NCI-H446 treated with DMSO at 0.1 percent for 48 hours (cell line): ENCODE measurements at regions not wholly inside any gene's neighbourhood (a gene's known extent, or its start where the extent isn't known, plus 50 kb on each side); places are given as distances from the start of the nearest gene placed in this dataset.

Experiments
- DNase-seq: peaks from one replicate; lab custom pipeline; 2025; lab: John Stamatoyannopoulos, UW

GRCh38 chr2:145095641-145096435 lies 575.9 kb upstream of the ZEB2 start:
- DNase-seq: no peak

GRCh38 chr2:145094370-145094769 lies 574.5 kb upstream of the ZEB2 start:
- DNase-seq: no peak

- no peak for DNase-seq
Measured at GRCh38 chr2:145091967-145092366, 572.0 kb upstream of the ZEB2 start.

GRCh38 chr2:145090841-145091761 lies 571.2 kb upstream of the ZEB2 start:
- DNase-seq: no peak

- no peak for DNase-seq
Measured at GRCh38 chr2:145088756-145089155, 568.8 kb upstream of the ZEB2 start.

- no peak for DNase-seq
Measured at GRCh38 chr2:145086910-145087309, 567.0 kb upstream of the ZEB2 start.

DNA sequence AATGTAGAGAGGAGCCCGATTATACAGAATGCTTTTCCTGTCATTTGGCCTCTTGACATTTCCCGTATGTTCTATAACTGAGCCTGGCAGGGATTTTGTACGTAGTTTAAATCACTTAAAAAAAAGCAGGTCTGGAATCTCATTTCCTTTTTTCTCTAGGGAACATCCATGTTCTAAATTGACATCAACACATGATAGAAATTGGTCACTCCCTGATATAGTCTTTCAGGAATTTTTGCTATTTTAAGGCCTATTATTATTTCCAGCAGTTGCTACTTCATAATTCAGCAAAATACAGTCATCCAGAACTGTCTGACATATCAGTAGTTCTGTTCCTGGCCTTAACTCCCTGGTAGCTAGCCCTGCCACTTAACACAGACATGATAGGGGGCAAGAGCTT lies 565.7 kb upstream of the ZEB2 start:
- no peak for DNase-seq

DNA sequence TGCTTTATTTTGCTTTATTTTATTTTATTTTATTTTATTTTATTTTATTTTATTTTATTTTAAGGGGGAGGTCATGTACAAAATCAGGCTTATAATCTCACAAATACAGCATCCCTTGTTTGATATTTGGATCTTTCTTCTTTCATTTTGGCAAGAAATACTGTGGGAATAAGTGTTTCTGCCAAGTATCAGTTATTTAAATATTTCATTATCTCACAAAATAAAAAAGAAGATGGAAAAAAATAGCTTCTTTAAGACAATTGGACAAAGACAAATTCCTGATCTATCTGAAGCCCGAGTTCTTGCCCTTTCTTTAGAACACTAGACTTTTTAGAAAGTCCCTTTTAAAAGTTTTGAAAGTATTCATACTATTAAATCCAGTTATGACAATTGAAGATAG lies 560.5 kb upstream of the ZEB2 start:
- DNase-seq: no peak

DNA sequence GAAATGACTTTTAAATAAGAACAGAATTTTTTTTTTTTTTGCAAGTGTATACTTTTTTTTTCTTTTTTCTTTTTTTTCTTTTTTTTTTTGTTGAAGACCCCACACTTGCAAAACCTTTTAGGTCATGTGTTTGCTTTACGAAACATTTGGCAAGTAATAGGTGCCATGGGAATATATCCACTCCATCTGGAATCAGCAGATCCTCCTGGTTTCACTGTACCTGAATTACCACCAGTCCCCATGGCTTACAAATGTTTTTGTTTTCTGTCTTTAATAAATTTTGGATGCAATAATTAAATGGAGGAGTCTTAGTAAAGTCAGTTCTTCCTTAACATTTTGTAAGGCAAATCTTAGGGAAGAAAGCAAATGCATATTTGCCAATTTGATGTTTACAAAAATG lies 559.7 kb upstream of the ZEB2 start:
- DNase-seq: no peak

- DNase-seq: no peak
Measured at GRCh38 chr2:145078923-145079322, 559.0 kb upstream of the ZEB2 start.

- no peak for DNase-seq
Measured at GRCh38 chr2:145076085-145076484, 556.2 kb upstream of the ZEB2 start.

DNA sequence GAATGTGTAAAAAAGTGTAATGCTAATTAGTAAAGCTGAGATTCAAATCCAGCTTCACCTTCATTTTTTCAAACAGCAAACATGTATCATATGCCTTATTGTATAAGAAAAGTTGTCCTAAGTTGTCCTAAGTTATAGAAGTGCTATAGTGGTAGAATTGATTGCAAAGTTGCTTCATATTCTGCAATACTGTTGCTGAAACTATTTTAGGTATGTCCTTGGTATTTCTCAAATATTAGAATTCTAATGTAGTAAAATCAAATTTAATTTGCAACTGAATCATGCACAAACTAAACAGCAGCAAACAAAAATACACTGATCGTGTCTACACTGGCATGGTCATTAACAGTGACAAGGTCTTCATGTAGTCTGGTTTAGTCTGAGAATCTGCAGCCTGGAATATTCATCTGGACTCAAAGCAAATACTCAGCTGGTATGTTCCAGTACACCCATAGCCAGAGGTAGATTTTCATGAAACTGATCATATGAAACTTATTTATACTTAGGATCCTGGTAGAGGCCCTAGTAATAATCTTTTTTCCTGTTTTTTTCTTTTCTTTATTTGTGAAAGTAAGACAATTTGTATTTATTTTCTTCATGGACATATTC lies 555.6 kb upstream of the ZEB2 start:
- DNase-seq: no peak

GRCh38 chr2:145070703-145071102 lies 550.8 kb upstream of the ZEB2 start:
- DNase-seq: no peak

- no peak for DNase-seq
Measured at GRCh38 chr2:145068509-145068908, 548.6 kb upstream of the ZEB2 start.

GRCh38 chr2:145067549-145068030 lies 547.7 kb upstream of the ZEB2 start:
- no peak for DNase-seq

GRCh38 chr2:145066856-145067548 lies 547.1 kb upstream of the ZEB2 start:
- DNase-seq: no peak

DNA sequence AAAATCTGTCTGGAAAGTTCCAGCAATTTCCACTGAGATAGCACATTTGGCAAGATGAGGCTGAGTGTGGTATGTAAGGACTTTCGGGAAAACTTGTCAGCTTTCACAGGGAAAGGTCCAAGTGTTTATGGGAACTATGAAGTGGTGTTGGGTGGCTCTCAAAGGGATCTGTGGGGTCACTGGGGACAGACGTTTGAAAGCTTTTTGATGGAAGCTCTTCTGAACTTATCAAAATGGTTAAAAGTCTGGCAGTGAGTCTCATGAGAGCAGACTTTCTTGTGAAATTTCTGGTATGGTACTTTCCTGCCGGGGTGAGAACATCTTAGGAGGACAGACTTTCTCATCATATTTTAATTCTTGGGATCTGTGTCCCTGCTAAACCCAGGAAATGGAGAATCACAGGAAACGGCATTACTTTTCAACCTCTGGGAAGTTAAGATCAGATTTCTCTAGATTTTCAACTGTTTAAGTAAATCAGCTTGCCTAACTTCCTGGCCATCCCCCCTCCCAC lies 546.3 kb upstream of the ZEB2 start:
- no peak for DNase-seq

DNA sequence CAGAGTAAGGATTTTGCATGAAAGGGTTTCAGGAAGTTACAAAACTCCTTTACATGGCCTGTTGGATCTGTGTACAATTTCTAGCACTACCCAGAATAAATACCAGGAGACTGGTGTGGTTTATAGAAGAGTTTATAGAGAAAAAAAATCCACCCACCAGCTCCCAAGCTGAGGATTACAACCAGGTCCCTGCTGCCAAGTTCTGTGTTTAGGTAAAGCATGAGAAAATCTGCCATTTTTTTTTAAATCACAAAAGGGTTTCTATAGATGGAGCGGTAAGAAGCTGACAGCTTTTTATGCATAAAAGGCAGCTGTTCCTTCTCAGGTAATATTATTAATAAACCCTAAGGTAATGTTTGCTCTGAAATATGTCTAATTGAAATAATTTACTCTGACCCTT lies 545.4 kb upstream of the ZEB2 start:
- DNase-seq: no peak

- no peak for DNase-seq
Measured at GRCh38 chr2:145064511-145064910, 544.6 kb upstream of the ZEB2 start.

- no peak for DNase-seq
Measured at GRCh38 chr2:145060876-145061275, 541.0 kb upstream of the ZEB2 start.

DNA sequence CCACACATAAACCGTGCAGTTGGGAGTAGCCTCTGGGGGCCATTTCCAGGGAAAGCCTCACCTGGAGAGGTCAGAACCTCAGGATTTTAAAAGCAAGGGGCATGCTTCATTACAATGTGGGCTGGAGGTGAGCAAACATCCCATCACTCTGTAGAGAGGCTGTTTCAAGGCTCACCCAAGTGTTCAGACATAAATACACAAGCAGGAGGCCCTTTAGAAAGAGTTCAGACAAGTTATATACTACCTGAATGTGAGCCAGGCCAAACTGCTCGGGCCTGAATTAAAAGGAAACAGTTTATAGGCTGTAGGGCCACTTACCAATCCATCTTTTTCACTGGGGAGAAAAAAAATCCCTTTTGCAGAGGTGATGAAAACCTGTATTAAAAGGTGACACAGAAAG lies 540.0 kb upstream of the ZEB2 start:
- no peak for DNase-seq

DNA sequence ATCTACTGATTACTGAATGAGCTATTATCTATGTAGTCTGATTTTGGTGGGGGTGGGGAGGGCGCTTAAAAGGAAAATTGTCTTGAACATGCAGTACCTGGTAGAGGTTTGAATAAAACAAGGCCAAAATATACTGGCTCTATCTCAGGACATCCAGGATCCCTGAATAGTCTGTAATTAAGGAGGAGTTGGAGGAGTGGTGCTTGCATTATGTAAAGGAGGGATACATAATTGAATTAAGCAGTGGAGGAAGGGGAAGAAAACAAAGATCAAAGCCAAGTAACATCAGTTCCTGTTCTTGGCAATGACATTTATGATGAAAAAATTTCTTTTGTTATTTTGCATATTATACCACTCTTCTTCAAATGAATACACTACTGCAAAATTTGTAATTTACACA lies 539.4 kb upstream of the ZEB2 start:
- DNase-seq: no peak
